Endothelial cell of umbilical vein (primary cell): ENCODE measurements at regions not wholly inside any gene's neighbourhood (a gene's known extent, or its start where the extent isn't known, plus 50 kb on each side); places are given as distances from the start of the nearest gene placed in this dataset.

Experiments
- BruUV-seq: library from RNA; stranded (reverse); fragments of 400-500 nt; replicated peaks from 2 replicates; lab custom pipeline; 2021; lab: Mats Ljungman, UMichigan
- CTCF ChIA-PET: fragments of 300-600, 350-600 bp; sonication (Branson Sonifier 250); formaldehyde crosslinking; loops from one replicate; lab custom pipeline; 2021; ENCODE audit warnings: antibody characterized with exemption, inconsistent platforms; lab: Charles Lee
- POLR2A ChIA-PET: fragments of 300-600, 350-600 bp; sonication (Branson Sonifier 250); formaldehyde crosslinking; loops from one replicate; lab custom pipeline; 2021; ENCODE audit warnings: antibody characterized with exemption, inconsistent platforms; lab: Charles Lee
- DNase-seq: peaks from one replicate; pipeline ENCODE4 v3.0.0-alpha.2; 2011; ENCODE audit warnings: low read depth, low spot score
- FAIRE-seq: peaks from 2 replicates; lab custom pipeline; 2011; peaks lifted over from hg19 to GRCh38; lab: Jason Lieb, UNC
- H2AFZ ChIP-seq: 2 replicates; pipeline ENCODE4 v1.6.0; 2012; ENCODE audit warnings: low read depth, low read length, control low read depth, inconsistent platforms
- H3K27ac ChIP-seq: 2 replicates; pipeline ENCODE4 v1.5.1; 2011; ENCODE audit warnings: low read depth, mild to moderate bottlenecking, control low read depth, low read length, moderate library complexity; ENCODE audit not compliant: insufficient read depth
- H3K27me3 ChIP-seq, 2 experiments: 2 replicates each; pipeline versions ENCODE4 v1.6.0 to v1.6.1; 2011; ENCODE audit warnings: low read length in 2 of 2, mixed read lengths in 1 of 2; ENCODE audit not compliant: control insufficient read depth in 2 of 2, insufficient read depth in 2 of 2
- H3K36me3 ChIP-seq, 2 experiments: 2 replicates in 1 of 2; 3 replicates in 1 of 2; pipeline ENCODE4 v1.5.1; 2011; ENCODE audit warnings: low read length in 2 of 2, mild to moderate bottlenecking in 1 of 2, moderate library complexity in 1 of 2; ENCODE audit not compliant: control insufficient read depth in 2 of 2, insufficient read depth in 2 of 2; ENCODE audit errors: extremely low read depth in 1 of 2
- H3K4me1 ChIP-seq: 3 replicates; pipeline ENCODE4 v1.5.1; 2011; ENCODE audit warnings: mild to moderate bottlenecking, low read length; ENCODE audit not compliant: control insufficient read depth, insufficient read depth; ENCODE audit errors: extremely low read depth
- H3K4me2 ChIP-seq: 2 replicates; pipeline ENCODE4 v1.6.1; 2011; ENCODE audit warnings: low read length, control low read depth, mixed read lengths; ENCODE audit not compliant: insufficient read depth
- H3K4me3 ChIP-seq, 3 experiments: fragments of 200-600 bp in 1 of 3; sonication (generic), shearing (Covaris generic) in 1 of 3; replicated peaks in 1 of 3; 2 replicates each; pipeline ENCODE4 v1.5.1; 2011 to 2016; ENCODE audit warnings: control low read depth in 3 of 3, low read length in 3 of 3, mild to moderate bottlenecking in 2 of 3, inconsistent platforms in 1 of 3, low read depth in 1 of 3, moderate library complexity in 1 of 3; ENCODE audit not compliant: insufficient read depth in 1 of 3
- H3K79me2 ChIP-seq: 2 replicates; pipeline ENCODE4 v1.6.0; 2012; ENCODE audit warnings: low read length, inconsistent platforms; ENCODE audit not compliant: control insufficient read depth, insufficient read depth
- H3K9ac ChIP-seq: replicated peaks from 2 replicates; pipeline ENCODE3; 2011; ENCODE audit warnings: low read length, control low read depth; ENCODE audit not compliant: insufficient read depth; ENCODE audit errors: extremely low read depth
- H3K9me1 ChIP-seq: replicated peaks from 3 replicates; pipeline ENCODE4 v1.6.0; 2011; ENCODE audit warnings: mild to moderate bottlenecking, low read length; ENCODE audit not compliant: control insufficient read depth, insufficient read depth; ENCODE audit errors: extremely low read depth
- H3K9me3 ChIP-seq: replicated peaks from 2 replicates; pipeline ENCODE4 v1.5.1; 2012; ENCODE audit warnings: low read length, inconsistent platforms; ENCODE audit not compliant: control insufficient read depth, insufficient read depth
- H4K20me1 ChIP-seq: replicated peaks from 2 replicates; pipeline ENCODE3; 2011; ENCODE audit warnings: mild to moderate bottlenecking, low read length; ENCODE audit not compliant: control insufficient read depth, insufficient read depth; ENCODE audit errors: extremely low read depth
- CTCF ChIP-seq, 2 donors: IDR thresholded peaks; 1 replicate in 1 of 2; 2 replicates in 1 of 2; pipeline ENCODE4 v1.5.1; 2011; ENCODE audit warnings: low read length in 2 of 2, mild to moderate bottlenecking in 2 of 2, moderate library complexity in 2 of 2, control low read depth in 1 of 2, inconsistent platforms in 1 of 2, low read depth in 1 of 2; ENCODE audit not compliant: insufficient read depth in 1 of 2; ENCODE audit errors: extremely low read depth in 1 of 2
- EZH2 ChIP-seq: IDR thresholded peaks from 2 replicates; pipeline ENCODE4 v1.6.1; 2012; ENCODE audit warnings: borderline replicate concordance, low read depth, mild to moderate bottlenecking, moderate library complexity, low read length, inconsistent platforms; ENCODE audit not compliant: severe bottlenecking
- FOS ChIP-seq: IDR thresholded peaks from 2 replicates; pipeline ENCODE4 v1.6.1; 2011; ENCODE audit warnings: mild to moderate bottlenecking, low read length, moderate library complexity, borderline replicate concordance; ENCODE audit not compliant: insufficient read depth
- GATA2 ChIP-seq: IDR thresholded peaks from 2 replicates; pipeline ENCODE4 v1.7.0; 2011; ENCODE audit warnings: low read depth, mild to moderate bottlenecking, moderate library complexity, mixed read lengths, low read length; ENCODE audit not compliant: insufficient read length, insufficient read depth
- JUN ChIP-seq: IDR thresholded peaks from 2 replicates; pipeline ENCODE4 v1.6.1; 2011; ENCODE audit warnings: borderline replicate concordance, low read depth; ENCODE audit not compliant: insufficient read length, insufficient read depth
- MAX ChIP-seq: IDR thresholded peaks from 2 replicates; pipeline ENCODE4 v1.6.1; 2011; ENCODE audit not compliant: insufficient read depth, insufficient read length
- MYC ChIP-seq: IDR thresholded peaks from one replicate; pipeline ENCODE4 v1.6.1; 2011; ENCODE audit warnings: mild to moderate bottlenecking, low read depth, low read length
- POLR2A ChIP-seq: IDR thresholded peaks from 2 replicates; pipeline ENCODE4 v1.6.1; 2012; ENCODE audit warnings: low read depth, mild to moderate bottlenecking, control low read depth, low read length
- POLR2AphosphoS5 ChIP-seq: IDR thresholded peaks from 2 replicates; pipeline ENCODE4 v1.6.1; 2012; ENCODE audit warnings: low read depth, mild to moderate bottlenecking, control low read depth, low read length, moderate library complexity; ENCODE audit not compliant: insufficient read depth
- dilution Hi-C: fragments of 300-500 bp; cut with MboI; formaldehyde crosslinking; loops from one replicate; pipeline ENCODE4 v1.15.0; 2019; ENCODE audit warnings: low sequenced_read_pairs; ENCODE audit not compliant: extremely low pct_ligation_motif_present
- intact Hi-C: fragments of 100-400 bp; cut with micrococcal nuclease; formaldehyde crosslinking; loops from one replicate; pipeline ENCODE4 v1.10.0; 2022

GRCh38 chr14:27270716-27271115 is 672.9 kb upstream of the NOVA1 start:
- no peaks in the 10 kb centered on the region for H3K79me2 ChIP-seq
- H3K4me3 ChIP-seq: no peak overlapping the region
- no peaks in the 10 kb centered on the region for H3K4me1 ChIP-seq
- dilution Hi-C loops: no loop called here
- H3K27me3 ChIP-seq: no peaks in the 10 kb centered on the region
- intact Hi-C loops: no loop called here
- H3K27ac ChIP-seq: no peak overlapping the region
- no peak for DNase-seq
- no peaks in the 10 kb centered on the region for H4K20me1 ChIP-seq
- TF ChIP-seq EZH2 (no peak), FOS (no peak), POLR2A (no peak), CTCF (IDR thresholded peaks at IDR 0.05; ENCODE audit: extremely low read depth in 1 of 2, insufficient read depth in 1 of 2, low read depth in 1 of 2, low read length in 2 of 2) (no peak), JUN (no peak), MAX (no peak), POLR2AphosphoS5 (no peak), MYC (no peak), GATA2 (no peak)
- no peak overlapping the region for H3K9ac ChIP-seq
- no peaks in the 10 kb centered on the region for H3K36me3 ChIP-seq
- no peak for FAIRE-seq
- H3K4me2 ChIP-seq: no peak overlapping the region
- no TSS peak for BruUV-seq
- no peaks in the 10 kb centered on the region for H3K9me3 ChIP-seq
- ChIA-PET CTCF (no interaction called here), POLR2A (no interaction called here)
- H3K9me1 ChIP-seq: no peaks in the 10 kb centered on the region
- no peak overlapping the region for H2AFZ ChIP-seq
